Ectodermal cell (in vitro differentiated cells): ENCODE measurements at regions not wholly inside any gene's neighbourhood (a gene's known extent, or its start where the extent isn't known, plus 50 kb on each side); places are given as distances from the start of the nearest gene placed in this dataset.

ENCODE experiments used
- H3K27ac ChIP-seq: 2 replicates; pipeline ENCODE4 v1.7.0; 2013; ENCODE audit warnings: mild to moderate bottlenecking, low read depth, low read length; ENCODE audit not compliant: insufficient read depth, poor library complexity, severe bottlenecking
- H3K27me3 ChIP-seq: 2 replicates; pipeline ENCODE4 v1.7.0; 2013; ENCODE audit warnings: mild to moderate bottlenecking, low read length; ENCODE audit not compliant: insufficient read depth, control insufficient read depth, poor library complexity, severe bottlenecking
- H3K36me3 ChIP-seq: one replicate; pipeline ENCODE4 v1.7.0; 2013; ENCODE audit warnings: low read length; ENCODE audit not compliant: control insufficient read depth, insufficient read depth
- H3K4me1 ChIP-seq: one replicate; pipeline ENCODE4 v1.7.0; 2013; ENCODE audit warnings: low read length; ENCODE audit not compliant: control insufficient read depth, insufficient read depth
- H3K4me3 ChIP-seq: 2 replicates; pipeline ENCODE4 v1.7.0; 2013; ENCODE audit warnings: low read depth, low read length, control low read depth; ENCODE audit not compliant: insufficient read depth
- H3K9me3 ChIP-seq: 2 replicates; pipeline ENCODE4 v1.7.0; 2013; ENCODE audit warnings: mild to moderate bottlenecking, low read length, moderate library complexity; ENCODE audit not compliant: control insufficient read depth
- WGBS, 2 experiments: methylation state at CpG; one replicate each; pipeline ENCODE4 v1.1.7; 2013; ENCODE audit warnings: missing lambda C conversion rate in 2 of 2; 5-methylcytosine and 5-hydroxymethylcytosine counted together

DNA sequence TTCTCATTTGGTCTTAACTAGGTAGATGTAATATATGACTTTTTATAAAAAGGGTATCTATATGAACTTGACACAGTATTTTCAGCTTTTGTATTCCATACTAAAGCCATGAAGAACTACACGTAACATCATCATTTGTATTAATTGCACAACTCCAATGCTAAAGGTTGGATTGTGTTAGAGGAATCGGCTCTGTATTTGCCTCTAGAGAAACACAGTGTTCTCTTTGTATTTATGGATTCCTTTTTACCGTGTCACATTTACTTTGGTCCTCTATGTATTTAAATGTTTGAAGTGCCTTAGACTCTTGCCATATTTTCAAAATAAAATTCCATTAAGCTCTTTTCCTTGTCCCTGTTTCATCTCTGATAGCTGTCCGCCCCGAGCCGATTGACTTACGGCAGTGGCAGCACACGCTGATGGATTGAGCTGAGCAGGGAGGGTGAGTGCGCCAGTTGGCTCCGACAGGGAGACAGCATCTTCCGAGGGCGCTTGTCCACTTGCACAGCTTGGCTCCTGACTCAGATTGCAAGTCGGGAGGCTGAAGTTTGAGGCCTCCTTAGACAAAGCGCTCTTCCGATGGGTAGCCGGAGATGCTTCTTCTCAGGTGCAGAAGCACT, 95.6 kb upstream of the DMRT1 start:
- Histone ChIP-seq H3K27ac (no peak overlapping the region), H3K4me3 (no peak overlapping the region), H3K9me3 (no peaks in the 10 kb centered on the region), H3K4me1 (peaks cover 14% of the 10 kb centered on the region), H3K36me3 (no peaks in the 10 kb centered on the region), H3K27me3 (no peaks in the 10 kb centered on the region)
- WGBS, 2 experiments, result 94 to 96% methylated on average over 14 to 16 of the region's 16 CpGs

DNA sequence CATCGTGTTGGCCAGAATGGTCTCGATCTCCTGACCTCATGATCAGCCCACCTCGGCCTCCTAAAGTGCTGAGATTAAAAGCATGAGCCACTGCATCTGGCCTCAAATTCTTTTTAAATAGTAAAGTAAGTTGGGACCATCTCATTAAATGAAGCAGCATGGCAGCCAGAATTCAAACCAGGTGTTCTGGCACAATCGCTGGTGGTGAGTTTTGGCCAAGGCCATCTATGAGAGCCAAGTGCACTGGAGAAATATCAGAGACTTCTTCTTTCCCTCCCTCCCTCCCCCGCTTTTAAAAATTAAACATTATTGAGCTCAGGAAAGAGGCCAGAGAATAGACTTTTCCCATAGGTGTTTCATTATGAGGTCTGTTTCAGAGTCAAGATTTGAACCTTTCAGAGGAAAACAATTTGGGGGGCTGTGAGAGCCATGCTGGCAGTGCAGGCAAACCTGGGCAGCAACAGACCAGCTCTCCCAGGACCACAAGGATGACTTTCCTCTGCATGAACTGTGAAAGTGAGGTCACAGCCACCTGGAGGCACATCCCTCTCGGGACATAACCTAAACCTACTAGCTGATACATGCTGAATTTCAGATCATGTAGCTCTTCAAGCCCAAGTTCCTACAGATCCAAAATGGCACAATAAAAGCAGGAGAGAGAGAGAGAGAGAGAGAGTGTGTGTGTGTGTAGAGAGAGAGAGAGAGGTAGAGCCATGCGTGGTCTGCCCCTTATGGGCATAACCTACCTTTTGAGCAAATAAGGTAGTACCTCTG, 94.6 kb upstream of the DMRT1 start:
- Histone ChIP-seq H3K27ac (no peak overlapping the region), H3K4me3 (no peak overlapping the region), H3K27me3 (no peaks in the 10 kb centered on the region), H3K4me1 (peaks cover 14% of the 10 kb centered on the region), H3K9me3 (no peaks in the 10 kb centered on the region), H3K36me3 (no peaks in the 10 kb centered on the region)
- WGBS, 2 experiments, result 91 to 94% methylated on average over 6 to 7 of the region's 7 CpGs

- WGBS, 2 experiments, result 89 to 100% methylated on average over 1 of the region's 1 CpG
- Histone ChIP-seq H3K9me3 (no peaks in the 10 kb centered on the region), H3K27ac (no peak overlapping the region), H3K4me3 (no peak overlapping the region), H3K36me3 (no peaks in the 10 kb centered on the region), H3K27me3 (no peaks in the 10 kb centered on the region), H3K4me1 (peaks cover 14% of the 10 kb centered on the region)
Measured at GRCh38 chr9:747567-747966, 93.9 kb upstream of the DMRT1 start.

- Histone ChIP-seq H3K9me3 (no peaks in the 10 kb centered on the region), H3K27me3 (no peaks in the 10 kb centered on the region), H3K4me3 (no peak overlapping the region), H3K27ac (no peak overlapping the region), H3K36me3 (no peaks in the 10 kb centered on the region), H3K4me1 (peaks cover 11% of the 10 kb centered on the region)
- WGBS, 2 experiments, result 91 to 92% methylated on average over 10 of the region's 10 CpGs
Measured at GRCh38 chr9:748861-749497, 92.5 kb upstream of the DMRT1 start.

- WGBS, 2 experiments, result 86 to 90% methylated on average over 5 of the region's 5 CpGs
- Histone ChIP-seq H3K27me3 (no peaks in the 10 kb centered on the region), H3K27ac (no peak overlapping the region), H3K9me3 (no peaks in the 10 kb centered on the region), H3K4me3 (no peak overlapping the region), H3K4me1 (peaks cover 3% of the 10 kb centered on the region), H3K36me3 (no peaks in the 10 kb centered on the region)
Measured at GRCh38 chr9:749716-750115, 91.8 kb upstream of the DMRT1 start.

DNA sequence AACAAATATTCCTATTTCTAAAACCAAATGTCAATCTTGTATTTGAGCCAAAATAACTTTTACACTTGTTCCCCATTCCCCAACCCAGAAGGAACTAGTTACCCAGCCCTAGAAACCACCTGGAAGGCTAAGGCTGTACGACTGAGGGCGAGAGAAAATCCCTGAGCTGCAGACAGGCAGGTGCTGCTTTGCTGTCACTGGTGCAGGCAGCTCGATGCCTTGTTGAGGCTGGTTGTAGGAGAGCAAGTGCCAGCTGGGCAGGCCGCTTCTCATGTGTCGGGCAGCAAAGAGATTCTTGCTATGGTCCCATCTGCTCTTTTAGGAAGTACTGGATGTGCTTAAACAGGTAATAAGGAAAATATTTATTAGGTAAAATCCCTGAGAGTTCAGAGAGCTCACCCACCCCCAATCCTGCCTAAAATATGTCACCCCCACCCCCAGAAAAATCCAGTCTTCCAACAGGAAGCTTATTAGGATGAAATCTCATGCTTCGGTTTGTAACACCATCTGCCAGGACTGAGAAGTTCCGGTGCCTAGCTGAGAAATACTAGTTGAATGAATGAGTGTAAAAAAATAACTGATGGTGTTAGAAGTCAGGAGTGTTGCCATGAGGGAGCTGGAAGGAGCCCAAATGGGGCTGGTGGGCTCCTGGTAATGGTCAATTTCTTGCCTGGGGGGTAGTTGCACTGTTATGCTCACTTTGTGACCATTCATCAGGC, 91.1 kb upstream of the DMRT1 start:
- WGBS, 2 experiments, result 92% methylated on average over 7 of the region's 7 CpGs
- Histone ChIP-seq H3K4me3 (no peak overlapping the region), H3K9me3 (no peaks in the 10 kb centered on the region), H3K4me1 (no peaks in the 10 kb centered on the region), H3K27me3 (no peaks in the 10 kb centered on the region), H3K36me3 (no peaks in the 10 kb centered on the region), H3K27ac (no peak overlapping the region)

DNA sequence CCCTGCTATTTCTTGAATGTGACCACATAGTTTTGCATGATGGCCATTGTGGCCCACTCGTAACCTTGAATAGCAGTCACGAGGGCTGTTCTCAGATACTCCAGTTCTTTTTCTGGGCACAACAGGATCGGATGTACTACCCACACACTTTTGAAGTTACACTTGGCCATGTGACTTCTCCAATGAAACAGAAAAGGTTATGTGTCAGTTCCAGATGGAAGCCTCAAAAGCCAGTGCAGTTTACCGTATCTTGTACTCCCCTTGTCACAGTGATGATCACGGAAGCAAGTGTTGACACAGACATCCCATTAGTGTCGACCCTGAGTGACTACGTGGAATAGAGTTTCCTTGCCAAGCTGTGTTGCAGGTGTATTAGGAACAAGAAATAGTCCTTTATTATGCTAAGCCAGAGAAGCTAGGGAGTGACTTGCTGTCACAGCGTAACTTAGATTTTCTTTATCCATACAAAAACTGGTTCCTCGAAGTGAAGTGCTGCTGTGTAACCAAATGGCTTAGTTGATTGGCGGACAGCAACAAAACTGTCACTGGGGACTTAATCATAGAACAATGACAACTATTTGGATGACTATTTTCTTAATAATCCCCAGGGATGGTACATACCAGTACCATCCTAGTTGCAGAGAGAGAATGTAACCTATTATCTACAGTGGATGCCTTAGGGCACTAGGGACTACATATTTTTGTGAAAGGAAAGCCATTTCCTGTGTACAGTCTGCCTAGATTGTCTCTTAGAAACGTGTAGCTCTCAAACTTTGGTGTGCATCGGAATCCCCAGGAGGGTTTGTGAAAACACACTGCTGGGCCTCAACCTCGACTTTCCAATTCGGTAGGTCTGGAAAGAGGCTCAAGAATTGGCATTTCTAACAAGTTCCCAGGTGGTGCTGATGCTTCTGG, 90.1 kb upstream of the DMRT1 start:
- Histone ChIP-seq H3K9me3 (no peaks in the 10 kb centered on the region), H3K36me3 (no peaks in the 10 kb centered on the region), H3K4me3 (no peak overlapping the region), H3K27me3 (no peaks in the 10 kb centered on the region), H3K27ac (no peak overlapping the region), H3K4me1 (no peaks in the 10 kb centered on the region)
- 89 to 90% methylated on average over 14 of the region's 14 CpGs for WGBS, 2 experiments

- H3K27ac ChIP-seq, result no peak overlapping the region
- H3K36me3 ChIP-seq, result no peaks in the 10 kb centered on the region
- WGBS, 2 experiments, result 83 to 96% methylated on average over 5 of the region's 5 CpGs
Measured at GRCh38 chr9:752201-752600, 89.3 kb upstream of the DMRT1 start.

DNA sequence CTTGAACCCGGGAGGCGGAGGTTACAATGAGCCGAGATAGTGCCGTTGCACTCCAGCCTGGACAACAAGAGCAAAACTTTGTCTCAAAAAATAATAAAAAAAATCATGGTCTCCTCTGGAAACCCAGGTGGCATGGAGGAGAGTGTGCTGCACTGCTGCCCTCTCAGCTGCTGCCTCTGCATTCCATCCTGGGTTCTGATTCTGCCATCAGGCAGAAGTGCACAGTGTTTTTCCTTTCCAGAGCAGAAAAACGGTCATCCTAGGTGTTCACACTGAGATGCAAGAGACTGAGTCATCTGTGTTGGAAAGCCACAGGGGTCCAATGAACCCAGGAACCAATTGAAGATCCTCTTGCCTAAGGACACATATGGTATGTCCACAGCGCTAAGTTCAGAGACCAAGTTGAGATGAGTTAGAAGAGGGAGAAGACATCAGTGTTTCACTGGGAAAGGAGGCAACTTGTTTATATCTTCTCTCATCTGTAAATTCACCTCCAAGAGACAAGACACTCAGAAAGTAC, 88.8 kb upstream of the DMRT1 start:
- no peaks in the 10 kb centered on the region for H3K27me3 ChIP-seq
- H3K9me3 ChIP-seq, result no peaks in the 10 kb centered on the region
- no peaks in the 10 kb centered on the region for H3K36me3 ChIP-seq
- H3K4me3 ChIP-seq, result no peak overlapping the region
- 94 to 97% methylated on average over 6 of the region's 6 CpGs for WGBS, 2 experiments
- no peaks in the 10 kb centered on the region for H3K4me1 ChIP-seq
- no peak overlapping the region for H3K27ac ChIP-seq

More at GRCh38 chr9:752201-752600, 89.3 kb upstream of the DMRT1 start:
- Histone ChIP-seq H3K4me3 (no peak overlapping the region), H3K9me3 (no peaks in the 10 kb centered on the region), H3K4me1 (no peaks in the 10 kb centered on the region), H3K27me3 (no peaks in the 10 kb centered on the region)
